IMR-90 (cell line): ENCODE measurements at regions not wholly inside any gene's neighbourhood (a gene's known extent, or its start where the extent isn't known, plus 50 kb on each side); places are given as distances from the start of the nearest gene placed in this dataset.

ENCODE experiments used
- ATAC-seq: fragments of 200-7000 bp; cut with Tn5 transposase; 2 replicates; pipeline ENCODE4 v1.9.1; 2020; ENCODE audit warnings: low read depth, mild to moderate bottlenecking, moderate library complexity
- BruUV-seq: library from RNA; stranded (reverse); fragments of 400-500 nt; replicated peaks from 2 replicates; lab custom pipeline; 2021; lab: Mats Ljungman, UMichigan
- CTCF ChIA-PET: fragments of 300-600 bp; formaldehyde crosslinking; extraction: SDS; loops from one replicate; lab custom pipeline; 2021; ENCODE audit warnings: antibody characterized with exemption; lab: Yijun Ruan, JAX
- POLR2A ChIA-PET: fragments of 300-600 bp; sonication (Branson Sonifier 250); formaldehyde crosslinking; loops from one replicate; lab custom pipeline; 2022; ENCODE audit warnings: antibody characterized with exemption; ENCODE audit not compliant: unreplicated experiment; lab: Charles Lee
- DNase-seq: peaks from one replicate; pipeline ENCODE4 v3.0.0; 2013
- H2AFZ ChIP-seq: replicated peaks from 2 replicates; pipeline ENCODE3; 2013; ENCODE audit warnings: low read length, mild to moderate bottlenecking; ENCODE audit not compliant: poor library complexity
- H2AK5ac ChIP-seq: 2 replicates; pipeline ENCODE4 v1.6.1; 2013; ENCODE audit warnings: low read depth, low read length, inconsistent platforms
- H2AK9ac ChIP-seq: replicated peaks from 2 replicates; pipeline ENCODE3; 2013; ENCODE audit warnings: mild to moderate bottlenecking, low read depth, low read length, moderate library complexity; ENCODE audit not compliant: poor library complexity
- H2BK120ac ChIP-seq: 2 replicates; pipeline ENCODE4 v1.6.1; 2013; ENCODE audit warnings: low read depth, low read length, inconsistent platforms
- H2BK15ac ChIP-seq: 3 replicates; pipeline ENCODE4 v1.6.1; 2013; ENCODE audit warnings: low read depth, low read length, inconsistent platforms
- H2BK20ac ChIP-seq: 2 replicates; pipeline ENCODE4 v1.6.1; 2013; ENCODE audit warnings: low read depth, mild to moderate bottlenecking, inconsistent platforms, low read length, moderate library complexity
- H2BK5ac ChIP-seq: 2 replicates; pipeline ENCODE4 v1.6.1; 2013; ENCODE audit warnings: mild to moderate bottlenecking, low read depth, low read length, inconsistent platforms; ENCODE audit not compliant: poor library complexity, severe bottlenecking
- H3K14ac ChIP-seq: replicated peaks from 2 replicates; pipeline ENCODE4 v1.6.1; 2013; ENCODE audit warnings: low read depth, low read length, inconsistent platforms
- H3K18ac ChIP-seq: 2 replicates; pipeline ENCODE4 v1.6.1; 2013; ENCODE audit warnings: low read depth, low read length, control low read depth
- H3K23ac ChIP-seq: 2 replicates; pipeline ENCODE4 v1.6.1; 2013; ENCODE audit warnings: low read depth, low read length, inconsistent platforms
- H3K27ac ChIP-seq: 2 replicates; pipeline ENCODE4 v1.5.1; 2013; ENCODE audit warnings: mild to moderate bottlenecking, control low read depth, low read length; ENCODE audit not compliant: insufficient read depth
- H3K27me3 ChIP-seq: 2 replicates; pipeline ENCODE4 v1.6.1; 2013; ENCODE audit warnings: low read length; ENCODE audit not compliant: control insufficient read depth, insufficient read depth
- H3K36me3 ChIP-seq: 2 replicates; pipeline ENCODE4 v1.6.1; 2013; ENCODE audit warnings: low read length, mixed read lengths; ENCODE audit not compliant: control insufficient read depth, insufficient read depth
- H3K4ac ChIP-seq: 2 replicates; pipeline ENCODE4 v1.6.1; 2013; ENCODE audit warnings: low read depth, low read length, inconsistent platforms
- H3K4me1 ChIP-seq: 2 replicates; pipeline ENCODE4 v1.6.1; 2013; ENCODE audit warnings: low read length, mixed read lengths; ENCODE audit not compliant: control insufficient read depth, insufficient read depth
- H3K4me2 ChIP-seq: 2 replicates; pipeline ENCODE4 v1.6.1; 2013; ENCODE audit warnings: low read depth, mild to moderate bottlenecking, control low read depth, low read length, moderate library complexity
- H3K4me3 ChIP-seq: 2 replicates; pipeline ENCODE4 v1.5.1; 2013; ENCODE audit warnings: low read depth, mild to moderate bottlenecking, control low read depth, low read length, moderate library complexity; ENCODE audit not compliant: insufficient read depth
- H3K56ac ChIP-seq: 2 replicates; pipeline ENCODE4 v1.6.1; 2013; ENCODE audit warnings: low read length, inconsistent platforms; ENCODE audit not compliant: insufficient read depth; ENCODE audit errors: extremely low read depth
- H3K79me1 ChIP-seq, 2 experiments: 2 replicates each; pipeline ENCODE4 v1.6.1; 2013; ENCODE audit warnings: low read length in 2 of 2, inconsistent platforms in 1 of 2, low read depth in 1 of 2
- H3K9ac ChIP-seq: 2 replicates; pipeline ENCODE4 v1.6.1; 2013; ENCODE audit warnings: low read depth, low read length, control low read depth
- H3K9me1 ChIP-seq: 2 replicates; pipeline ENCODE4 v1.6.1; 2013; ENCODE audit warnings: low read length, inconsistent platforms; ENCODE audit not compliant: insufficient read depth
- H3K9me3 ChIP-seq: 2 replicates; pipeline ENCODE4 v1.6.1; 2013; ENCODE audit warnings: low read length; ENCODE audit not compliant: control insufficient read depth, insufficient read depth
- H4K20me1 ChIP-seq: 2 replicates; pipeline ENCODE4 v1.6.1; 2013; ENCODE audit warnings: low read length, inconsistent platforms; ENCODE audit not compliant: insufficient read depth
- H4K5ac ChIP-seq: 2 replicates; pipeline ENCODE4 v1.6.1; 2013; ENCODE audit warnings: mild to moderate bottlenecking, low read depth, low read length, control low read depth
- H4K8ac ChIP-seq, 2 experiments: 2 replicates each; pipeline ENCODE4 v1.6.1; 2013; ENCODE audit warnings: low read depth in 2 of 2, low read length in 2 of 2, control low read depth in 1 of 2, inconsistent platforms in 1 of 2
- H4K91ac ChIP-seq: 2 replicates; pipeline ENCODE4 v1.6.1; 2013; ENCODE audit warnings: low read depth, low read length, inconsistent platforms; ENCODE audit not compliant: insufficient read depth
- CEBPB ChIP-seq: IDR thresholded peaks from 2 replicates; pipeline ENCODE4 v1.6.1; 2012; ENCODE audit warnings: low read depth, low read length, improper control_type of control experiment
- CHD1 ChIP-seq: IDR thresholded peaks from 2 replicates; pipeline ENCODE4 v1.6.1; 2012; ENCODE audit warnings: low read depth, low read length, improper control_type of control experiment
- ELK1 ChIP-seq: fragments of 150-350 bp; IDR thresholded peaks from 2 replicates; pipeline ENCODE4 v1.6.1; 2016; ENCODE audit warnings: low read depth, mild to moderate bottlenecking, low read length, moderate library complexity, borderline replicate concordance
- FOS ChIP-seq: fragments of 150-350 bp; IDR thresholded peaks from 2 replicates; pipeline ENCODE4 v1.6.1; 2016; ENCODE audit warnings: low read depth, low read length
- MAFK ChIP-seq: IDR thresholded peaks from 2 replicates; pipeline ENCODE4 v1.6.1; 2012; ENCODE audit warnings: low read depth, low read length, improper control_type of control experiment
- MAZ ChIP-seq: IDR thresholded peaks from 2 replicates; pipeline ENCODE4 v1.6.1; 2012; ENCODE audit warnings: low read depth, mild to moderate bottlenecking, low read length, improper control_type of control experiment, moderate library complexity, borderline replicate concordance
- MXI1 ChIP-seq: IDR thresholded peaks from 2 replicates; pipeline ENCODE4 v1.6.1; 2012; ENCODE audit warnings: low read depth, mild to moderate bottlenecking, low read length, moderate library complexity, borderline replicate concordance
- NFE2L2 ChIP-seq: fragments of 150-350 bp; IDR thresholded peaks from 2 replicates; pipeline ENCODE4 v1.6.1; 2016; ENCODE audit warnings: low read depth, mild to moderate bottlenecking, low read length
- POLR2A ChIP-seq: IDR thresholded peaks from 2 replicates; pipeline ENCODE4 v1.6.1; 2012; ENCODE audit warnings: mild to moderate bottlenecking, low read depth, low read length
- RAD21 ChIP-seq: IDR thresholded peaks from 2 replicates; pipeline ENCODE4 v1.6.1; 2012; ENCODE audit warnings: low read length, improper control_type of control experiment
- RCOR1 ChIP-seq: IDR thresholded peaks from 2 replicates; pipeline ENCODE4 v1.6.1; 2012; ENCODE audit warnings: mild to moderate bottlenecking, low read length, improper control_type of control experiment; ENCODE audit not compliant: insufficient replicate concordance
- RFX5 ChIP-seq: IDR thresholded peaks from 2 replicates; pipeline ENCODE4 v1.8.0; 2012; ENCODE audit warnings: low read depth, mild to moderate bottlenecking, low read length, moderate library complexity
- SMC3 ChIP-seq: fragments of 150-350 bp; IDR thresholded peaks from 2 replicates; pipeline ENCODE4 v1.6.1; 2016; ENCODE audit warnings: low read depth, mild to moderate bottlenecking, antibody characterized with exemption, low read length, moderate library complexity
- USF2 ChIP-seq: fragments of 150-350 bp; IDR thresholded peaks from 2 replicates; pipeline ENCODE4 v1.6.1; 2017; ENCODE audit warnings: mild to moderate bottlenecking, antibody characterized with exemption, low read length, low read depth
- WGBS, 2 experiments: methylation state at CpG; one replicate each; pipeline versions ENCODE4 v1.1.5 to v1.1.7; 2013; ENCODE audit warnings: missing lambda C conversion rate in 2 of 2; ENCODE audit not compliant: insufficient read length in 1 of 2; ENCODE audit errors: extremely low coverage in 2 of 2; 5-methylcytosine and 5-hydroxymethylcytosine counted together
- dilution Hi-C: fragments of 300-500 bp; cut with HindIII; formaldehyde crosslinking; loops from one replicate; pipeline ENCODE4 v1.14.3; 2018; ENCODE audit warnings: low sequenced_read_pairs; ENCODE audit not compliant: unreplicated experiment
- in situ Hi-C: fragments of 300-500 bp; cut with MboI; formaldehyde crosslinking; loops from 3 replicates; pipeline ENCODE4 v1.14.3; 2019; ENCODE audit warnings: low sequenced_read_pairs, inconsistent platforms, mixed read lengths
- intact Hi-C: fragments of 100-400 bp; cut with micrococcal nuclease; formaldehyde crosslinking; loops from 2 replicates; pipeline ENCODE4 v1.10.0; 2022
- TF ChIP-seq, protein P1 (sequence below): conservative IDR thresholded peaks from 2 replicates; pipeline ENCODE4 v1.5.1; 2012; ENCODE audit warnings: mild to moderate bottlenecking, low read depth, low read length, improper control_type of control experiment

DNA sequence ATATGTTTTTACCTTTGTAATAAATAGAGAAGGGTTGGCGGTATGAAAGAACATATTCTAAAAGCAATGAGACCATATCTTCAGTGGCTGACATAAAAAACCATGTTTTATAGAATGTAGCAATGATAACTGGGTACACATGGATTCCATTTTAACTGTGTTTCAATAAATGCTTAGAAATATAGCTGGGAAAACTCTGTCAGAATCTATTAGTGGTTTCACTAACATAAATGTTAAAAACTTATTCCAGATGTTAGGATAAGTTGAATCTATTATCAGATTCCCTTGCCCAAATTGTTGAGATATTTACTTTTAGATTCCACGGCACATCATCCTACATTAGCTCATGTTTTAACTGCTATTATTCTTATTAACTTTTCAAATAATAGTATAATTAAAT, 772.2 kb upstream of the ALCAM start:
- POLR2A ChIA-PET = no interaction called here
- Histone ChIP-seq H3K9me1 (no peaks in the 10 kb centered on the region), H3K4me2 (no peak overlapping the region), H2BK120ac (no peak overlapping the region), H2AK5ac (no peak overlapping the region), H3K9ac (no peak overlapping the region), H3K4me1 (no peaks in the 10 kb centered on the region), H2BK20ac (no peak overlapping the region), H3K79me1 (no peaks in the 10 kb centered on the region), H3K18ac (no peak overlapping the region), H2BK15ac (no peak overlapping the region), H2AK9ac (no peak overlapping the region), H4K20me1 (no peaks in the 10 kb centered on the region), H4K8ac (no peak overlapping the region), H3K4me3 (no peak overlapping the region), H3K27ac (no peak overlapping the region), H3K27me3 (no peaks in the 10 kb centered on the region), H4K91ac (no peak overlapping the region), H2BK5ac (no peak overlapping the region), H3K36me3 (no peaks in the 10 kb centered on the region), H2AFZ (no peak overlapping the region), H3K14ac (no peak overlapping the region), H4K5ac (no peak overlapping the region), H3K9me3 (no peaks in the 10 kb centered on the region), H3K4ac (no peak overlapping the region), H3K23ac (no peak overlapping the region), H3K56ac (no peak overlapping the region)
- dilution Hi-C loops (no loop called here), in situ Hi-C loops (no loop called here), intact Hi-C loops (no loop called here)
- DNase-seq (no peak), ATAC-seq (no peak)
- BruUV-seq = no TSS peak
- WGBS, 2 experiments = no CpG with 5 or more reads among the region's 2 CpGs
- CTCF ChIA-PET = no interaction called here
- TF ChIP-seq RCOR1 = no peak
- no peak for TF ChIP-seq CEBPB
- no peak for TF ChIP-seq USF2
- no peak for TF ChIP-seq RAD21
- no peak for TF ChIP-seq SMC3
- TF ChIP-seq, protein P1, sequence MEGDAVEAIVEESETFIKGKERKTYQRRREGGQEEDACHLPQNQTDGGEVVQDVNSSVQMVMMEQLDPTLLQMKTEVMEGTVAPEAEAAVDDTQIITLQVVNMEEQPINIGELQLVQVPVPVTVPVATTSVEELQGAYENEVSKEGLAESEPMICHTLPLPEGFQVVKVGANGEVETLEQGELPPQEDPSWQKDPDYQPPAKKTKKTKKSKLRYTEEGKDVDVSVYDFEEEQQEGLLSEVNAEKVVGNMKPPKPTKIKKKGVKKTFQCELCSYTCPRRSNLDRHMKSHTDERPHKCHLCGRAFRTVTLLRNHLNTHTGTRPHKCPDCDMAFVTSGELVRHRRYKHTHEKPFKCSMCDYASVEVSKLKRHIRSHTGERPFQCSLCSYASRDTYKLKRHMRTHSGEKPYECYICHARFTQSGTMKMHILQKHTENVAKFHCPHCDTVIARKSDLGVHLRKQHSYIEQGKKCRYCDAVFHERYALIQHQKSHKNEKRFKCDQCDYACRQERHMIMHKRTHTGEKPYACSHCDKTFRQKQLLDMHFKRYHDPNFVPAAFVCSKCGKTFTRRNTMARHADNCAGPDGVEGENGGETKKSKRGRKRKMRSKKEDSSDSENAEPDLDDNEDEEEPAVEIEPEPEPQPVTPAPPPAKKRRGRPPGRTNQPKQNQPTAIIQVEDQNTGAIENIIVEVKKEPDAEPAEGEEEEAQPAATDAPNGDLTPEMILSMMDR = no peak
- TF ChIP-seq ELK1 = no peak
- no peak for TF ChIP-seq CHD1
- TF ChIP-seq MAZ = no peak
- TF ChIP-seq FOS = no peak
- TF ChIP-seq MXI1 = no peak
- no peak for TF ChIP-seq MAFK
- TF ChIP-seq RFX5 = no peak
- no peak for TF ChIP-seq NFE2L2
- no peak for TF ChIP-seq POLR2A
